Progenitor cell of endocrine pancreas (in vitro differentiated cells): ENCODE measurements at regions not wholly inside any gene's neighbourhood (a gene's known extent, or its start where the extent isn't known, plus 50 kb on each side); places are given as distances from the start of the nearest gene placed in this dataset.

Experiments used
- DNase-seq: peaks from one replicate; pipeline ENCODE4 v3.0.0; 2021; ENCODE audit warnings: low spot score; ENCODE audit not compliant: unreplicated experiment
- H3K27ac Mint-ChIP-seq: 2 replicates; pipeline ENCODE4 v1.8.0; 2021; ENCODE audit warnings: mild to moderate bottlenecking, moderate library complexity, mixed read lengths
- H3K27me3 Mint-ChIP-seq: 2 replicates; pipeline ENCODE4 v1.8.0; 2021; ENCODE audit warnings: mixed read lengths
- H3K36me3 Mint-ChIP-seq: 2 replicates; pipeline ENCODE4 v1.8.0; 2022; ENCODE audit warnings: mixed read lengths; ENCODE audit not compliant: insufficient read depth
- H3K4me1 Mint-ChIP-seq: 2 replicates; pipeline ENCODE4 v1.8.0; 2021; ENCODE audit warnings: low read depth, mixed read lengths
- H3K4me3 Mint-ChIP-seq: 2 replicates; pipeline ENCODE4 v1.8.0; 2021; ENCODE audit warnings: low read depth, mild to moderate bottlenecking, moderate library complexity, mixed read lengths
- H3K9me3 Mint-ChIP-seq: 2 replicates; pipeline ENCODE4 v1.8.0; 2021; ENCODE audit warnings: low read depth, mixed read lengths
- TF ChIP-seq, protein P1 (sequence below): fragments of 200-600 bp; sonication (generic); IDR thresholded peaks from one replicate; pipeline ENCODE4 v1.5.0; 2021; ENCODE audit warnings: antibody characterized with exemption, mild to moderate bottlenecking; ENCODE audit not compliant: unreplicated experiment

- Mint-ChIP-seq H3K27me3 (peaks cover 6% of the 10 kb centered on the region), H3K9me3 (peaks cover 3% of the 10 kb centered on the region), H3K4me1 (peaks cover 8% of the 10 kb centered on the region), H3K36me3 (no peaks in the 10 kb centered on the region), H3K4me3 (no peak overlapping the region), H3K27ac (no peak overlapping the region)
- TF ChIP-seq, protein P1, sequence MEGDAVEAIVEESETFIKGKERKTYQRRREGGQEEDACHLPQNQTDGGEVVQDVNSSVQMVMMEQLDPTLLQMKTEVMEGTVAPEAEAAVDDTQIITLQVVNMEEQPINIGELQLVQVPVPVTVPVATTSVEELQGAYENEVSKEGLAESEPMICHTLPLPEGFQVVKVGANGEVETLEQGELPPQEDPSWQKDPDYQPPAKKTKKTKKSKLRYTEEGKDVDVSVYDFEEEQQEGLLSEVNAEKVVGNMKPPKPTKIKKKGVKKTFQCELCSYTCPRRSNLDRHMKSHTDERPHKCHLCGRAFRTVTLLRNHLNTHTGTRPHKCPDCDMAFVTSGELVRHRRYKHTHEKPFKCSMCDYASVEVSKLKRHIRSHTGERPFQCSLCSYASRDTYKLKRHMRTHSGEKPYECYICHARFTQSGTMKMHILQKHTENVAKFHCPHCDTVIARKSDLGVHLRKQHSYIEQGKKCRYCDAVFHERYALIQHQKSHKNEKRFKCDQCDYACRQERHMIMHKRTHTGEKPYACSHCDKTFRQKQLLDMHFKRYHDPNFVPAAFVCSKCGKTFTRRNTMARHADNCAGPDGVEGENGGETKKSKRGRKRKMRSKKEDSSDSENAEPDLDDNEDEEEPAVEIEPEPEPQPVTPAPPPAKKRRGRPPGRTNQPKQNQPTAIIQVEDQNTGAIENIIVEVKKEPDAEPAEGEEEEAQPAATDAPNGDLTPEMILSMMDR: no peak
- DNase-seq: no peak
Observed at GRCh38 chr9:38198140-38198539, 129.1 kb upstream of the SHB start.

GRCh38 chr9:38196714-38197113 lies 127.7 kb upstream of the SHB start:
- Mint-ChIP-seq H3K27me3 (peaks cover 6% of the 10 kb centered on the region), H3K36me3 (no peaks in the 10 kb centered on the region), H3K4me1 (peaks cover 8% of the 10 kb centered on the region), H3K9me3 (no peaks in the 10 kb centered on the region), H3K27ac (no peak overlapping the region), H3K4me3 (no peak overlapping the region)
- DNase-seq: no peak
- TF ChIP-seq, protein P1: no peak

DNA sequence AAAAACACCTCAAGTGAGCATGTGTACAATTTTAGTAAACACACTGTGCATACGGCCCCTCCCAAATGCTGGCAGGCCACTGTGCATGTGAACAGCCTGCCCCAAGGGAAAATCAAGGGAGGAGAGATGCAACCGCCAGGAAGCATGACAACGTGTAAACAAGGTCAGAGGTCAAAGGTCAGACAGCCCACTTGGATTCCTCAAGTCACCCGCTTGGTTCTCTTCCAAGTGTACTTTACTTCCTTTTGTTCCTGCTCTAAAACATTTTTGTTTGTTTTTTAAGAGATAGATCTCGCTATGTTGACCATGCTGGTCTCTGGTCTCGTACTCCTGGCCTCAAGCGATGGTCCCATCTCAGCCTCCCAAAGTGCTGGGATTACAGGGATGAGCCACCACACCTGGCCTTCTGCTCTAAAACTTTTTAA lies 126.7 kb upstream of the SHB start:
- Mint-ChIP-seq H3K4me1 (peaks cover 8% of the 10 kb centered on the region), H3K27ac (no peak overlapping the region), H3K4me3 (no peak overlapping the region), H3K9me3 (no peaks in the 10 kb centered on the region), H3K36me3 (no peaks in the 10 kb centered on the region), H3K27me3 (peaks cover 6% of the 10 kb centered on the region)
- no peak for DNase-seq
- TF ChIP-seq, protein P1: no peak

DNA sequence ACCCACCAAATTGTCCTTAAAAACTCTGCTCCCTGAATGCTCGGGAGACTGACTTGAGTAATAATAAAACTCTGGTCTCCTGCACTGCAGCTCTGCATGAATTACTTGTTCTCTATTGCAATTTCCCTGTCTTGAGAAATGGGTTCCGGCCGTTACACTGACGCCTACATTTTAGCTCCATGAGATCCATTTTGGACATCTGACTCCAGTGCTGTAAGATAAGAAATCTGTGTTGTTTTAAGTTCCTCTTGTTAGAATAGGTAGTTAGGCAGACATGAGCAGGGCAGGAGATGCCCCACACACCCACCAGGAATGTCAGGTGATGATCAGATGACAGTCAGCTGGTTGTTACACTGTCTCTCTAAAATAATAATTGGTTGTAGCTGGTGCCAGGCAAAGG lies 125.8 kb upstream of the SHB start:
- DNase-seq: no peak
- H3K27ac Mint-ChIP-seq: no peak overlapping the region
- H3K9me3 Mint-ChIP-seq: no peaks in the 10 kb centered on the region
- H3K4me3 Mint-ChIP-seq: no peak overlapping the region
- peaks cover 6% of the 10 kb centered on the region for H3K27me3 Mint-ChIP-seq
- TF ChIP-seq, protein P1: no peak
- H3K36me3 Mint-ChIP-seq: no peaks in the 10 kb centered on the region
- peaks cover 8% of the 10 kb centered on the region for H3K4me1 Mint-ChIP-seq

DNA sequence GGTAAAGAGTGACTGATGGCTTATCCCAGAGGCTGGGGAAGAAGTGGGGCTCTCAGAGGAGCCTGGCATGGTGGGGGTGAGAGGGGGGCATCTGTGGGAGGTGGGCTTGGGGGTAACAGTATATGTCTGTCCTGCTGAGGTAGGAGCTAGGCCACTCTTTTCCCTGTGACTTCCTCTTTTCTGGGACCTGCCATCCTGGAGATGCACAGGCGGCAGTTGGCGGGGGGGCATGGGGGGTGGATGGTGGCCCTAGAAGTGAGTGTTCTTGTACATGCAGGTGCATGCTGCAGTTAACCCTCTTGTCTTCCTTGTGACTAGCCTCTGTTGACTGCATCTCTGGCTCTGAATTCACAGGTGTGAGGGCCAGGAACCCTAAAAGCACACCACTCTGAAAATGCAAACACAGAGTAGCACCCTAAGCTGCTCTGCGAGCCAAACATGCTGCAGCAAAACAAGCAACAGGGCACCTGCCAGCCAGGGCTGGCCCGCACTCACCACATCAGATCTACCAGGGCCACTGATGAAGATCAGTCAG lies 123.8 kb upstream of the SHB start:
- no peak for DNase-seq
- no peak overlapping the region for H3K4me3 Mint-ChIP-seq
- H3K36me3 Mint-ChIP-seq: no peaks in the 10 kb centered on the region
- no peak overlapping the region for H3K27ac Mint-ChIP-seq
- peaks cover 8% of the 10 kb centered on the region for H3K4me1 Mint-ChIP-seq
- no peaks in the 10 kb centered on the region for H3K27me3 Mint-ChIP-seq
- TF ChIP-seq, protein P1: no peak
- no peaks in the 10 kb centered on the region for H3K9me3 Mint-ChIP-seq
